ENCODE measurements at regions not wholly inside any gene's neighbourhood (a gene's known extent, or its start where the extent isn't known, plus 50 kb on each side); places are given as distances from the start of the nearest gene placed in this dataset.

DNA sequence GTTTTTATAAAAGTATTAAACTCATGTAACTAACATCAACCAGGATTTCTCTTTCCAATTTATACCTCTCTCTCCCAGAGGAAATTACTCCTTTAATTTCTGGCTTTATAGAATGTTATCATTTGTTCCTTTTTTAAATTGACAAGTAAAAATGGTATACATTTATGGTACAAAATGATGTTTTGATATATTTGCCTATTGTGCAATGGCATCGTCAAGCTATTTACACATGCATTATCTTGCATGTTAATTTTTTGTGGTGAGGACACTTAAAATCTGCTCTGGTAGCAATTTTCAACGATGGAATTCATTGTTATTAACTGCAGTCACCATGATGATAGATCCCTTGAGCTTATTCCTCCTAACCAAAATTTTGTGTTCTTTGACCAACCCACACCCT, 149.0 kb upstream of the NAV3 start:
- no CpG with 5 or more reads among the region's 2 CpGs for WGBS, 2 experiments (ENCODE audit: extremely low coverage in 2 of 2, insufficient read length in 1 of 2)
- Histone ChIP-seq H2BK120ac (ENCODE audit: low read depth, low read length) (no peak overlapping the region), H2AFZ (replicated peaks; ENCODE audit: low read length, poor library complexity) (no peak overlapping the region), H3K4me3 (ENCODE audit: insufficient read depth, low read depth, low read length) (no peak overlapping the region), H3K36me3 (ENCODE audit: control insufficient read depth, insufficient read depth, low read length) (no peaks in the 10 kb centered on the region), H3K9me3 (ENCODE audit: control insufficient read depth, insufficient read depth, low read length) (no peaks in the 10 kb centered on the region), H3K4me2 (ENCODE audit: low read depth, low read length) (no peak overlapping the region), H3K27me3 (ENCODE audit: control insufficient read depth, insufficient read depth, low read length) (no peaks in the 10 kb centered on the region), H3K18ac (ENCODE audit: low read depth, low read length) (no peak overlapping the region), H2AK9ac (replicated peaks; ENCODE audit: low read depth, low read length, poor library complexity) (no peak overlapping the region), H2BK15ac (ENCODE audit: low read depth, low read length) (no peak overlapping the region), H3K14ac (replicated peaks; ENCODE audit: low read depth, low read length) (no peak overlapping the region), H3K4me1 (ENCODE audit: control insufficient read depth, insufficient read depth, low read length) (no peaks in the 10 kb centered on the region), H4K91ac (ENCODE audit: insufficient read depth, low read depth, low read length) (no peak overlapping the region), H3K56ac (ENCODE audit: extremely low read depth, insufficient read depth, low read length) (no peak overlapping the region), H2AK5ac (ENCODE audit: low read depth, low read length) (no peak overlapping the region), H2BK20ac (ENCODE audit: low read depth, low read length) (no peak overlapping the region), H2BK5ac (ENCODE audit: low read depth, low read length, poor library complexity, severe bottlenecking) (no peak overlapping the region), H4K5ac (ENCODE audit: low read depth, low read length) (no peak overlapping the region), H4K20me1 (ENCODE audit: insufficient read depth, low read length) (no peaks in the 10 kb centered on the region), H3K4ac (ENCODE audit: low read depth, low read length) (no peak overlapping the region), H3K79me1 (ENCODE audit: low read depth in 1 of 2, low read length in 2 of 2) (no peaks in the 10 kb centered on the region), H4K8ac (ENCODE audit: low read depth in 2 of 2, low read length in 2 of 2) (no peak overlapping the region), H3K9ac (ENCODE audit: low read depth, low read length) (no peak overlapping the region), H3K27ac (ENCODE audit: insufficient read depth, low read length) (no peak overlapping the region), H3K23ac (ENCODE audit: low read depth, low read length) (no peak overlapping the region), H3K9me1 (ENCODE audit: insufficient read depth, low read length) (no peaks in the 10 kb centered on the region)
- BruUV-seq (replicated peaks) = no TSS peak
- dilution Hi-C loops (cut with HindIII; ENCODE audit: low sequenced_read_pairs, unreplicated experiment) (loop anchor here (25.0 kb wide), 1 partner anchor 519 kb away; no protein-coding TSS in a partner anchor), intact Hi-C loops (cut with micrococcal nuclease) (no loop called here), in situ Hi-C loops (cut with MboI; ENCODE audit: low sequenced_read_pairs) (loop anchor here (5.0 to 10.0 kb wide), 2 partner anchors 529 to 617 kb away; partner anchors contain the start of gene E2F7)
- ChIA-PET POLR2A (ENCODE audit: unreplicated experiment) (interaction anchor here (0.6 kb wide), 1 partner anchor 198 kb away, joined by 8 read pairs; no protein-coding TSS in a partner anchor), CTCF (no interaction called here)
- ATAC-seq (ENCODE audit: low read depth) (no peak), DNase-seq (no peak)
- TF ChIP-seq BHLHE40 (IDR thresholded peaks at IDR 0.05; ENCODE audit: low read depth, low read length) = no peak
- peak; percentile 54 for TF ChIP-seq CEBPB (IDR thresholded peaks at IDR 0.05; ENCODE audit: low read depth, low read length)
- TF ChIP-seq, protein P1, sequence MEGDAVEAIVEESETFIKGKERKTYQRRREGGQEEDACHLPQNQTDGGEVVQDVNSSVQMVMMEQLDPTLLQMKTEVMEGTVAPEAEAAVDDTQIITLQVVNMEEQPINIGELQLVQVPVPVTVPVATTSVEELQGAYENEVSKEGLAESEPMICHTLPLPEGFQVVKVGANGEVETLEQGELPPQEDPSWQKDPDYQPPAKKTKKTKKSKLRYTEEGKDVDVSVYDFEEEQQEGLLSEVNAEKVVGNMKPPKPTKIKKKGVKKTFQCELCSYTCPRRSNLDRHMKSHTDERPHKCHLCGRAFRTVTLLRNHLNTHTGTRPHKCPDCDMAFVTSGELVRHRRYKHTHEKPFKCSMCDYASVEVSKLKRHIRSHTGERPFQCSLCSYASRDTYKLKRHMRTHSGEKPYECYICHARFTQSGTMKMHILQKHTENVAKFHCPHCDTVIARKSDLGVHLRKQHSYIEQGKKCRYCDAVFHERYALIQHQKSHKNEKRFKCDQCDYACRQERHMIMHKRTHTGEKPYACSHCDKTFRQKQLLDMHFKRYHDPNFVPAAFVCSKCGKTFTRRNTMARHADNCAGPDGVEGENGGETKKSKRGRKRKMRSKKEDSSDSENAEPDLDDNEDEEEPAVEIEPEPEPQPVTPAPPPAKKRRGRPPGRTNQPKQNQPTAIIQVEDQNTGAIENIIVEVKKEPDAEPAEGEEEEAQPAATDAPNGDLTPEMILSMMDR (conservative IDR thresholded peaks at IDR 0.05; ENCODE audit: low read depth, low read length) = no peak
- TF ChIP-seq POLR2A (IDR thresholded peaks at IDR 0.05; ENCODE audit: low read depth, low read length) = no peak
- TF ChIP-seq FOS (IDR thresholded peaks at IDR 0.05; ENCODE audit: low read depth, low read length) = no peak

All from IMR-90 (cell line).